ENCODE measurements at regions not wholly inside any gene's neighbourhood (a gene's known extent, or its start where the extent isn't known, plus 50 kb on each side); places are given as distances from the start of the nearest gene placed in this dataset.
"Not testable (repeated sequence)": the region's sequence is repeated elsewhere in the genome, so short reads cannot be mapped to it uniquely, and the experiment has no call there.

DNA sequence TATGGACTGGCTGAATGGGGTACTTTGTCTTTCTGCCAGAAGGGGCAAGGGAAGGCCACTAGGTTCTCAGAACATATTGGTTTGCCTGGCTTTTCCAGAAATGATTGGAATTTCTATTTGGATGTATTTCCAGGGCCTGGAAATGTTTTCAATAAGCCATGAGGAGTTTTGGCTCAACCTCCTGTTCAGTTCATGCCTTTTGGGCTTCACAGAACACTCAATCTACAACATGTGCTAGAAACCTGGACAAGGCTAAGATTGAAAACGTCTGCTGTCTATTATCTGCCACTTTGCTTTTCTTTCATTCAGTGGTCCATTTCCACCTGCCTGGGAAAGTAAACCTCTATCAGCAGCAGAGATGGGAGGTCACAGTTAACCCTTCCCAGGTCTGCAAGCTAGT lies 793.4 kb downstream of the TENT5A start:
- Histone ChIP-seq H3K4me3 (IDR thresholded peaks at IDR 0.05; ENCODE audit: insufficient read depth, low read depth, low read length) (no peak overlapping the region), H4K20me1 (ENCODE audit: insufficient read depth) (no peaks in the 10 kb centered on the region), H3K9ac (no peak overlapping the region), H3K27me3 (ENCODE audit: insufficient read depth, low read depth) (no peaks in the 10 kb centered on the region), H3K4me1 (ENCODE audit: low read depth, poor library complexity, severe bottlenecking) (no peaks in the 10 kb centered on the region), H3K79me2 (ENCODE audit: insufficient read depth, low read depth) (no peaks in the 10 kb centered on the region), H2AFZ (ENCODE audit: low read depth) (no peak overlapping the region), H3K36me3 (ENCODE audit: insufficient read depth) (no peaks in the 10 kb centered on the region), H3K4me2 (no peak overlapping the region), H3K27ac (no peak overlapping the region)
- TF ChIP-seq, protein P1, sequence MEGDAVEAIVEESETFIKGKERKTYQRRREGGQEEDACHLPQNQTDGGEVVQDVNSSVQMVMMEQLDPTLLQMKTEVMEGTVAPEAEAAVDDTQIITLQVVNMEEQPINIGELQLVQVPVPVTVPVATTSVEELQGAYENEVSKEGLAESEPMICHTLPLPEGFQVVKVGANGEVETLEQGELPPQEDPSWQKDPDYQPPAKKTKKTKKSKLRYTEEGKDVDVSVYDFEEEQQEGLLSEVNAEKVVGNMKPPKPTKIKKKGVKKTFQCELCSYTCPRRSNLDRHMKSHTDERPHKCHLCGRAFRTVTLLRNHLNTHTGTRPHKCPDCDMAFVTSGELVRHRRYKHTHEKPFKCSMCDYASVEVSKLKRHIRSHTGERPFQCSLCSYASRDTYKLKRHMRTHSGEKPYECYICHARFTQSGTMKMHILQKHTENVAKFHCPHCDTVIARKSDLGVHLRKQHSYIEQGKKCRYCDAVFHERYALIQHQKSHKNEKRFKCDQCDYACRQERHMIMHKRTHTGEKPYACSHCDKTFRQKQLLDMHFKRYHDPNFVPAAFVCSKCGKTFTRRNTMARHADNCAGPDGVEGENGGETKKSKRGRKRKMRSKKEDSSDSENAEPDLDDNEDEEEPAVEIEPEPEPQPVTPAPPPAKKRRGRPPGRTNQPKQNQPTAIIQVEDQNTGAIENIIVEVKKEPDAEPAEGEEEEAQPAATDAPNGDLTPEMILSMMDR (conservative IDR thresholded peaks at IDR 0.05; ENCODE audit: low read depth, low read length): no peak

DNA sequence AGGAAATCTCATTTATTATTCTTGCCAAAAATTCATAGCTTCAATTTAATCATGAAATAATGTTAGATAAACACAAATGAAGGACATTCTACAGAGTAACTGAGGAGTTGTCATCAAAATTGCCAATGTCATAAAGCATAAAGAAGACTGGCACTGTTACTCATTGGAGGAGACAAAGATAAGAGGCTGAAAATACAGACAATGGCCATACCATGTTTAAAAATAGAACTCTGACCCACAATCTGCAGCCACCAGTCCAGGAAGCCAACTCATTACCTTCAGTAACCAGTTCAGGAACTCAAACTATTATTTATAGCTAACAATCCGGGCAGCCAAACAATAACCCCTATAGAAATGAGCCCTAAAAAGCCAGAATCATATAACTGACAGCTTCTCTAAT lies 795.6 kb downstream of the TENT5A start:
- Histone ChIP-seq H3K4me2 (no peak overlapping the region), H4K20me1 (ENCODE audit: insufficient read depth) (no peaks in the 10 kb centered on the region), H3K79me2 (ENCODE audit: insufficient read depth, low read depth) (no peaks in the 10 kb centered on the region), H3K4me3 (IDR thresholded peaks at IDR 0.05; ENCODE audit: insufficient read depth, low read depth, low read length) (no peak overlapping the region), H3K4me1 (ENCODE audit: low read depth, poor library complexity, severe bottlenecking) (no peaks in the 10 kb centered on the region), H3K36me3 (ENCODE audit: insufficient read depth) (no peaks in the 10 kb centered on the region), H3K27me3 (ENCODE audit: insufficient read depth, low read depth) (no peaks in the 10 kb centered on the region), H3K9ac (no peak overlapping the region), H3K27ac (no peak overlapping the region), H2AFZ (ENCODE audit: low read depth) (no peak overlapping the region)
- TF ChIP-seq, protein P1 (conservative IDR thresholded peaks at IDR 0.05; ENCODE audit: low read depth, low read length): no peak

DNA sequence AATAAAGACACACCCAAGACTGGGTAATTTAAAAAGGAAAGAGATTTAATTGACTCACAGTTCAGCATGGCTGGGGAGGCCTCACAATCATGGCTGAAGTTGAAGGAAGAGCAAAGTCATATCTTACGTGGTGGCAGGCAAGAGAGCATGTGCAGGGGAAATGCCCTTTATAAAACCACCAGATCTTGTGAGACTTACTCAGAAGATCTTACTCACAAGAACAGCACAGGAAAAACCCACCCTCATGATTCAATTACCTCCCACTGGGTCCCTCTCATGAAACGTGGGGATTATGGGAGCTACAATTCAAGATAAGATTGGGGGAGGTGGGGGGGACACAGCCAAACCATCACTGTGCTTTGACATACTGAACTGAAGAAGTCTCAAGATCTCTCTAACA lies 800.0 kb downstream of the TENT5A start:
- not testable (repeated sequence) for H3K27ac ChIP-seq; H3K27me3 ChIP-seq (ENCODE audit: insufficient read depth, low read depth); H3K4me3 ChIP-seq (IDR thresholded peaks at IDR 0.05; ENCODE audit: insufficient read depth, low read depth, low read length); H3K4me1 ChIP-seq (ENCODE audit: low read depth, poor library complexity, severe bottlenecking); H4K20me1 ChIP-seq (ENCODE audit: insufficient read depth); H3K36me3 ChIP-seq (ENCODE audit: insufficient read depth); H3K79me2 ChIP-seq (ENCODE audit: insufficient read depth, low read depth); H3K4me2 ChIP-seq; H3K9ac ChIP-seq; H2AFZ ChIP-seq (ENCODE audit: low read depth)

DNA sequence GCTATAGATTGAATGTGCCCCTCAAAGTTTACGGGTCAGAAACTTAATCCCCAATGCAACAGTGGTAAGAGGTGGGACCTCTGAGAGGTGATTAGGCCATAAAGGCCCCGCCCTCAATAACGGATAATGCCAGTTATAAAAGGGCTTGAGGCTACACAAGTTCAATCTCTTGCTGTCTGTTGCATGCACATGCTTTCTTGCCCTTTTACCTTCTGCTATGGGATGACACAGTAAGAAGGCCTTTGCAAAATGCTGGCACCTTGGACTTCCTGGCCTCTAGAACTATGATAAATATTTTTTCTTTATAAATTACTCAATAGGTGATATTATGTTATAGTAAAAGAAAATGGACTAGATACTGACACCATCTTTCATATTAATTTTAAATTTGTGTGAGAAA lies 806.1 kb downstream of the TENT5A start:
- Histone ChIP-seq H3K27me3 (ENCODE audit: insufficient read depth, low read depth) (no peaks in the 10 kb centered on the region), H3K36me3 (ENCODE audit: insufficient read depth) (no peaks in the 10 kb centered on the region), H2AFZ (ENCODE audit: low read depth) (no peak overlapping the region), H3K4me2 (no peak overlapping the region), H3K79me2 (ENCODE audit: insufficient read depth, low read depth) (no peaks in the 10 kb centered on the region), H3K9ac (no peak overlapping the region), H3K27ac (no peak overlapping the region), H3K4me1 (ENCODE audit: low read depth, poor library complexity, severe bottlenecking) (no peaks in the 10 kb centered on the region), H3K4me3 (IDR thresholded peaks at IDR 0.05; ENCODE audit: insufficient read depth, low read depth, low read length) (no peak overlapping the region), H4K20me1 (ENCODE audit: insufficient read depth) (no peaks in the 10 kb centered on the region)
- TF ChIP-seq, protein P1 (conservative IDR thresholded peaks at IDR 0.05; ENCODE audit: low read depth, low read length): no peak

DNA sequence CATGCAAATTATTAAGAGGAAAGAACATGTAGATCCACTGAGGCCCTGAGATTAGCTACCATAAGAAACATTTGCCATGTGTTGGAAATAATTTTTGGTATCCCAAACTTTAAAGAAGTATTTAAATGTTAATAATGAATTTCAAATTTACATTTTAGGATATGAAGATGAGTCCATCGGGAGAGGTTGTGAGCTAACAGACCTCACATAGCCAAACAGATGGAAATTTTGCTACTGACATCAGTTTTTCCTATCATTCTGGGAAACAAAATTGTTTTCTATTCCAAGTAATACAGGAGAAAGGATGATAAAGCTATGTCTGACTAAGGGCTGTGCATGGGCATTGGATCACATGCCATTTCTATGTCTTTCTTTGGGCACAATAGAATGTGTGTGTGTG lies 809.6 kb downstream of the TENT5A start:
- H2AFZ ChIP-seq (ENCODE audit: low read depth): no peak overlapping the region
- no peak overlapping the region for H3K9ac ChIP-seq
- no peak overlapping the region for H3K27ac ChIP-seq
- no peak overlapping the region for H3K4me3 ChIP-seq (IDR thresholded peaks at IDR 0.05; ENCODE audit: insufficient read depth, low read depth, low read length)
- TF ChIP-seq, protein P1 (conservative IDR thresholded peaks at IDR 0.05; ENCODE audit: low read depth, low read length): no peak
- no peaks in the 10 kb centered on the region for H3K27me3 ChIP-seq (ENCODE audit: insufficient read depth, low read depth)
- H3K36me3 ChIP-seq (ENCODE audit: insufficient read depth): no peaks in the 10 kb centered on the region
- H3K4me1 ChIP-seq (ENCODE audit: low read depth, poor library complexity, severe bottlenecking): no peaks in the 10 kb centered on the region
- H3K4me2 ChIP-seq: no peak overlapping the region
- H3K79me2 ChIP-seq (ENCODE audit: insufficient read depth, low read depth): no peaks in the 10 kb centered on the region
- H4K20me1 ChIP-seq (ENCODE audit: insufficient read depth): no peaks in the 10 kb centered on the region
